IMR-90 (cell line): ENCODE measurements at regions not wholly inside any gene's neighbourhood (a gene's known extent, or its start where the extent isn't known, plus 50 kb on each side); places are given as distances from the start of the nearest gene placed in this dataset.

ENCODE experiments used
- CEBPB ChIP-seq: IDR thresholded peaks from 2 replicates; pipeline ENCODE4 v1.6.1; 2012; ENCODE audit warnings: low read depth, low read length, improper control_type of control experiment
- CHD1 ChIP-seq: IDR thresholded peaks from 2 replicates; pipeline ENCODE4 v1.6.1; 2012; ENCODE audit warnings: low read depth, low read length, improper control_type of control experiment
- CTCF ChIP-seq: conservative IDR thresholded peaks from 2 replicates; pipeline ENCODE4 v1.5.1; 2012; ENCODE audit warnings: mild to moderate bottlenecking, low read depth, low read length, improper control_type of control experiment
- ELK1 ChIP-seq: fragments of 150-350 bp; IDR thresholded peaks from 2 replicates; pipeline ENCODE4 v1.6.1; 2016; ENCODE audit warnings: low read depth, mild to moderate bottlenecking, low read length, moderate library complexity, borderline replicate concordance
- MAZ ChIP-seq: IDR thresholded peaks from 2 replicates; pipeline ENCODE4 v1.6.1; 2012; ENCODE audit warnings: low read depth, mild to moderate bottlenecking, low read length, improper control_type of control experiment, moderate library complexity, borderline replicate concordance
- NFE2L2 ChIP-seq: fragments of 150-350 bp; IDR thresholded peaks from 2 replicates; pipeline ENCODE4 v1.6.1; 2016; ENCODE audit warnings: low read depth, mild to moderate bottlenecking, low read length
- POLR2A ChIP-seq: IDR thresholded peaks from 2 replicates; pipeline ENCODE4 v1.6.1; 2012; ENCODE audit warnings: mild to moderate bottlenecking, low read depth, low read length
- RAD21 ChIP-seq: IDR thresholded peaks from 2 replicates; pipeline ENCODE4 v1.6.1; 2012; ENCODE audit warnings: low read length, improper control_type of control experiment
- RCOR1 ChIP-seq: IDR thresholded peaks from 2 replicates; pipeline ENCODE4 v1.6.1; 2012; ENCODE audit warnings: mild to moderate bottlenecking, low read length, improper control_type of control experiment; ENCODE audit not compliant: insufficient replicate concordance
- RFX5 ChIP-seq: IDR thresholded peaks from 2 replicates; pipeline ENCODE4 v1.8.0; 2012; ENCODE audit warnings: low read depth, mild to moderate bottlenecking, low read length, moderate library complexity
- SMC3 ChIP-seq: fragments of 150-350 bp; IDR thresholded peaks from 2 replicates; pipeline ENCODE4 v1.6.1; 2016; ENCODE audit warnings: low read depth, mild to moderate bottlenecking, antibody characterized with exemption, low read length, moderate library complexity
- USF2 ChIP-seq: fragments of 150-350 bp; IDR thresholded peaks from 2 replicates; pipeline ENCODE4 v1.6.1; 2017; ENCODE audit warnings: mild to moderate bottlenecking, antibody characterized with exemption, low read length, low read depth

- no peak for TF ChIP-seq CTCF
- no peak for TF ChIP-seq SMC3
- TF ChIP-seq CHD1: no peak
- no peak for TF ChIP-seq RFX5
- TF ChIP-seq NFE2L2: no peak
- no peak for TF ChIP-seq RAD21
- TF ChIP-seq RCOR1: no peak
- TF ChIP-seq POLR2A: no peak
- TF ChIP-seq CEBPB: no peak
- TF ChIP-seq USF2: no peak
- TF ChIP-seq MAZ: no peak
- no peak for TF ChIP-seq ELK1
Observed at GRCh38 chr2:163264341-163264740, 425.8 kb upstream of the KCNH7 start.
